ENCODE measurements at regions not wholly inside any gene's neighbourhood (a gene's known extent, or its start where the extent isn't known, plus 50 kb on each side); places are given as distances from the start of the nearest gene placed in this dataset.

DNA sequence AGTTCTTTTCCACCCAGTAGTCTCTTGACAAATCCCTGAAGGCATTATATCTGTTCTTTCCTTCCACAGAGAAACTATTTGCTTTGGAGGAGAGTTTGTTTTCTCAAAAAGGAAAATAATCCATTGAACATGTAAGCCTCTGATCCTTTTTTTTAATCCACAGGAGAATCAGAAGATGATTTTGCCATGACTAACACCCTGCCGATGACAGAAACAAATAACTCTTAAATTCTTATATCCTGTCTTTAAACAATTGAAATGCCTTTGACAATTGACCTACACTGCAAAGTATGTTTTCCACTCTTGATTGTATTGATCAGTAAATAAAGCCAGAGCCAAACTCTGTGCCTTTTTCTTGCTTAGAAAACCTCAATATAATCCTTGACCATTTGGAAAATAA is 666.4 kb upstream of the CTNND2 start:
- Histone ChIP-seq H3K27ac (ENCODE audit: low read depth in 1 of 2, low read length in 1 of 2) (no peak overlapping the region), H3K27me3 (ENCODE audit: control insufficient read depth in 3 of 3, insufficient read depth in 3 of 3, low read length in 2 of 3) (no peaks in the 10 kb centered on the region), H3K9me3 (ENCODE audit: control insufficient read depth in 4 of 4, insufficient read depth in 3 of 4, low read length in 3 of 4) (no peaks in the 10 kb centered on the region), H3K9ac (ENCODE audit: insufficient read depth in 1 of 2, low read length in 2 of 2) (no peak overlapping the region), H3K36me3 (ENCODE audit: control insufficient read depth in 4 of 4, insufficient read depth in 4 of 4, low read length in 4 of 4) (no peaks in the 10 kb centered on the region), H3K4me3 (no peak overlapping the region), H3K4me1 (ENCODE audit: control insufficient read depth in 5 of 5, insufficient read depth in 5 of 5, low read length in 5 of 5) (no peaks in the 10 kb centered on the region)
- TF ChIP-seq CTCF (IDR thresholded peaks at IDR 0.05; ENCODE audit: control extremely low read depth, extremely low read depth), result no peak
- DNase-seq (no peak), ATAC-seq (ENCODE audit: insufficient read depth, low FRiP score) (no peak)
- WGBS, 2 donors, result 74 to 89% methylated on average over 1 of the region's 1 CpG

- Histone ChIP-seq H3K36me3 (ENCODE audit: control insufficient read depth in 4 of 4, insufficient read depth in 4 of 4, low read length in 4 of 4) (no peaks in the 10 kb centered on the region), H3K27me3 (ENCODE audit: control insufficient read depth in 3 of 3, insufficient read depth in 3 of 3, low read length in 2 of 3) (no peaks in the 10 kb centered on the region), H3K27ac (ENCODE audit: low read depth in 1 of 2, low read length in 1 of 2) (no peak overlapping the region), H3K4me1 (ENCODE audit: control insufficient read depth in 5 of 5, insufficient read depth in 5 of 5, low read length in 5 of 5) (no peaks in the 10 kb centered on the region), H3K9me3 (ENCODE audit: control insufficient read depth in 4 of 4, insufficient read depth in 3 of 4, low read length in 3 of 4) (peaks cover 0 to 3% (median 0%) of the 10 kb centered on the region in 4 donors), H3K9ac (ENCODE audit: insufficient read depth in 1 of 2, low read length in 2 of 2) (no peak overlapping the region), H3K4me3 (no peak overlapping the region)
- DNase-seq (no peak), ATAC-seq (ENCODE audit: insufficient read depth, low FRiP score) (no peak)
- whole genome bisulfite sequencing, 2 donors, result 73 to 80% methylated on average over 1 of the region's 1 CpG
- TF ChIP-seq CTCF (IDR thresholded peaks at IDR 0.05; ENCODE audit: control extremely low read depth, extremely low read depth), result no peak
Observed at GRCh38 chr5:12566441-12566840, 662.2 kb upstream of the CTNND2 start.

GRCh38 chr5:12557012-12557411 is 652.8 kb upstream of the CTNND2 start:
- no peak for ATAC-seq (ENCODE audit: insufficient read depth, low FRiP score)
- H3K4me1 ChIP-seq (ENCODE audit: control insufficient read depth in 5 of 5, insufficient read depth in 5 of 5, low read length in 5 of 5), result no peaks in the 10 kb centered on the region
- DNase-seq, result no peak
- H3K27ac ChIP-seq (ENCODE audit: low read depth in 1 of 2, low read length in 1 of 2), result no peak overlapping the region
- no peaks in the 10 kb centered on the region for H3K36me3 ChIP-seq (ENCODE audit: control insufficient read depth in 4 of 4, insufficient read depth in 4 of 4, low read length in 4 of 4)
- H3K9me3 ChIP-seq (ENCODE audit: control insufficient read depth in 4 of 4, insufficient read depth in 3 of 4, low read length in 3 of 4), result peaks cover 0 to 2% (median 0%) of the 10 kb centered on the region in 4 donors
- TF ChIP-seq CTCF (IDR thresholded peaks at IDR 0.05; ENCODE audit: control extremely low read depth, extremely low read depth), result no peak
- no peak overlapping the region for H3K9ac ChIP-seq (ENCODE audit: insufficient read depth in 1 of 2, low read length in 2 of 2)
- H3K4me3 ChIP-seq, result no peak overlapping the region
- H3K27me3 ChIP-seq (ENCODE audit: control insufficient read depth in 3 of 3, insufficient read depth in 3 of 3, low read length in 2 of 3), result no peaks in the 10 kb centered on the region
- WGBS, 2 donors, result 70 to 75% methylated on average over 2 of the region's 2 CpGs

GRCh38 chr5:12526113-12526512 is 621.9 kb upstream of the CTNND2 start:
- 89 to 98% methylated on average over 1 of the region's 1 CpG for WGBS, 2 donors
- no peak overlapping the region for H3K4me3 ChIP-seq
- H3K27ac ChIP-seq (ENCODE audit: low read depth in 1 of 2, low read length in 1 of 2), result no peak overlapping the region
- H3K4me1 ChIP-seq (ENCODE audit: control insufficient read depth in 5 of 5, insufficient read depth in 5 of 5, low read length in 5 of 5), result no peaks in the 10 kb centered on the region
- no peaks in the 10 kb centered on the region for H3K9me3 ChIP-seq (ENCODE audit: control insufficient read depth in 4 of 4, insufficient read depth in 3 of 4, low read length in 3 of 4)
- no peak overlapping the region for H3K9ac ChIP-seq (ENCODE audit: insufficient read depth in 1 of 2, low read length in 2 of 2)
- DNase-seq (no peak), ATAC-seq (ENCODE audit: insufficient read depth, low FRiP score) (no peak)
- H3K27me3 ChIP-seq (ENCODE audit: control insufficient read depth in 3 of 3, insufficient read depth in 3 of 3, low read length in 2 of 3), result no peaks in the 10 kb centered on the region
- no peaks in the 10 kb centered on the region for H3K36me3 ChIP-seq (ENCODE audit: control insufficient read depth in 4 of 4, insufficient read depth in 4 of 4, low read length in 4 of 4)
- TF ChIP-seq CTCF (IDR thresholded peaks at IDR 0.05; ENCODE audit: control extremely low read depth, extremely low read depth), result no peak

Data from lung (tissue), 11 donors.